HG02840 (cell line): ENCODE measurements at regions not wholly inside any gene's neighbourhood (a gene's known extent, or its start where the extent isn't known, plus 50 kb on each side); places are given as distances from the start of the nearest gene placed in this dataset.
"Not testable (repeated sequence)": the region's sequence is repeated elsewhere in the genome, so short reads cannot be mapped to it uniquely, and the experiment has no call there.

Experiments used
- ATAC-seq: cut with Tn5 transposase; IDR thresholded peaks from one replicate; pipeline ENCODE4 v1.9.1; 2021; ENCODE audit warnings: mild to moderate bottlenecking, moderate library complexity, moderate number of reproducible peaks; ENCODE audit not compliant: unreplicated experiment, low FRiP score

DNA sequence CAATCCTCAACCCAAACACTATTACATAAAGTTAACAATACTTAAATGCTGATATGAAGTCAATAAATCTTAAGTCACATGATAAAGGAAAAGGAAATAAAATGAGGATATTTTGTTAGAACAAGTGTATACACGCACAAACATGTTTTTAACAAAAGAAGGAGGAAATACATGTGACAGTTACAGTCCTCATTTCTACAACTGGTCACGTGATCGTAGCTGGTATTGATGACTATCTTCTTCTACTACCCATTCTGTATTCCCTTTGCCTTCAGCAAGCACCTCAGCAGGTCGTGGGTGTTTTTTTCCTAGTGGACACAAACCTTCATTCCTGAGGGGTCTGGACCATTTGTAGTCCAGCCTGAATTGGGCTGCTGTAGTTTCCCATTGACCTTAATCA, 610.8 kb downstream of the XPNPEP1 start:
- ATAC-seq, result not testable (repeated sequence)

DNA sequence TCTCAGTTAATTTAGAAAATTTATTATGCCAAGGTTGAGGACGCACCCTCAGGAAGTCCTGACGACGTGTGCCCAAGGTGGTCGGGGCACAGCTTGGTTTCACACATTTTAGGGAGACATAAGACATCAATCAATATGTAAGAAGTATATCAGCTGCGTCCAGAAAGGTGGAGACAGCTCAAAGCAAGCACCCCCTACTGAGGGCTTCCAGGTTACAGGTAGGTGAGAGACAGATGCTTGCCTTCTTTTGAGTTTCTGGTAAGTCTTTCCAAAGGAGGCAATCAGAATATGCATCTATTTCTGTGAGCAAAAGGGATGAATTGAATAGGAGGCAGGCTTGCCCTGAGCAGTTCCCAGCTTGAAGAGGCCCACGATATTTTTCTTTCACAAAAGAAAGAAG, 614.3 kb downstream of the XPNPEP1 start:
- no peak for ATAC-seq

DNA sequence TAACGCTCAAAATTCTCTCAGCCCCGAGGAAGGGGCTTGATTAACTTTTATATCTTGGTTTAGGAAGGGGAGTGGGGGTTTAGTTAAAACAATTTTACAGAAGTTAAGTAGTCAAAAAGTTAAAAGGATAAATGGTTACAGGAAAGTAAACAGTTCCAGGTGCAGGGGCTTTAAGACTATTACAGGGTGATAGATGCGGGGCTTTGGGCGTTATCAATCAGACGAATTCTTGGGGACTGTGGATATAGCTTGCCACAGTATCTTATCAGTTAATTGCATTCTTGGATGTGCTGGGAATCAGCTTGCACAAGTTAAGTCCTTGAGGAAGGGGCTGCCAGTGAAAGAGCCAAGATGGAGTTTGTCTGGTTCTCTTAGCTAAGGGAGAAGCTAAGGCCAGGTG, 616.2 kb downstream of the XPNPEP1 start:
- ATAC-seq, result not testable (repeated sequence)

DNA sequence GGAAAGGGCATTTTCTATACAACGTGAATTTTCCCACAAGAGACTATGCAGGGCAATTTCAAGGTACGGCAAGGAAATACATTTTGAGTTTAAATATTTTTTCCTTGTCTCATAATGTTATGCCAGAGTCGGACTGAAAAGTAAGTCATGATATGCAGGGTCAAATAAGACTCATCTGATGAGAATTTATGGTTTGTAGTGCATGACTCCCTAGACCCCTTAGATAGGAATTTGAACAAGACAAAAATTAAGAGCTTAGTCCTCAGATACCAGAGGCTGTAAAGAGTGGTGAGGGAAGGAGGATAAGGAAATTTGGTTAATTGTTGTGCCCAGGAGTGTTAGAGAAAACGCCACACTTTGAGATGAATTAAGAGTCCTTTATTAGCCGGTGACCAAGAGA, 616.6 kb downstream of the XPNPEP1 start:
- ATAC-seq, result no peak

DNA sequence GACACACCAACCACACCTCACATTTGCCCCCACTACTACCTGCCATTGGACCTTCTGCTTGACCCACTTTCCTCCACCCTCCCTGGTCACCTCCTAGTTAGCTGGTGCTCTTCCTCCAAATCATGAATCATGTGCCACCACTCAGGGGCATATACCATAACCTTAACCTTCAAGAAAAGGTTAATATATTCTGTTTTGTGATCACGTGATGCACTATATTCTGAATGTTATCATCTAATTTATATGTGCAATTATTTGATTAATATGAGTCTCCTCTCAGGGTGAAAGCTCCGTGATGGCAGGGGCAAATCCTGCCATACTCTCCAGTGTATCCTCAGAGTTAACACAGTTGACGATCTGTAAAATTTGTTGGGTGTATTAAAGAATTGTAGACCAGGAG, 635.5 kb downstream of the XPNPEP1 start:
- ATAC-seq, result no peak

DNA sequence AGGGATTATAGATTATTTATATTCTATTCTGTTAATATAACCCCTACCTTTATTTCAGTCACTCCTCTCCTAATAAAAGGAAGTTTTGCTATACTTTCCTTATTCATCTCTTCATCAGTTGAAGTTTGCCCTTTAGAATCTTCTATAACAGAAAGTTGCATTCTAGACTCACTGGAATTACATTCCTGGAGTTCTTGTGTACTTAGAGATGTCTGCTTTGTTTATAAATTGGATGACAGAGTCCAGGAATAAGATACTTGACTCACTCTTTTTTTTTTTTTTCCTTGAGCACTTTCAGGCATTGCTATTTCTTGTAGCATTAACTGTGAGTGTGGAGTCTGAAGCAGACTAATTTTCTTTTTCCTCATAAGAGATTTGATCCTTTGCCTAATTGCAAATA, 640.8 kb downstream of the XPNPEP1 start:
- ATAC-seq, result no peak

DNA sequence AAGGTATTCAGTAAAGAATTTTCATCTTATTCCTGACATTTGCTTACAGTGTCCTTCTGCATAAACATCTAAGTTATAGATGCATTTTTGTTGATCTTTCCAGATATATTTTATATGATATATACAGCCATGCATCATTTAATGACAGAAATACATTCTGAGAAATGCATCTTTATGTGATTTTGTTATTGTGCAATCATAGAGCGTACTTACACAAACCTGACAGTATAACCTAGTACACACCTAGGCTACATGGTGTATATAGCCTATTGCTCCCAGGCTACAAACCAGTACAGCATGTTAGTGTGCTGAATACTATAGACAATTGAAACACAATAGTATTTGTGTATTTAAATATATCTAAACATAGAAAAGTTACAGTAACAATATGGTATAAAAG, 642.0 kb downstream of the XPNPEP1 start:
- ATAC-seq, result no peak

DNA sequence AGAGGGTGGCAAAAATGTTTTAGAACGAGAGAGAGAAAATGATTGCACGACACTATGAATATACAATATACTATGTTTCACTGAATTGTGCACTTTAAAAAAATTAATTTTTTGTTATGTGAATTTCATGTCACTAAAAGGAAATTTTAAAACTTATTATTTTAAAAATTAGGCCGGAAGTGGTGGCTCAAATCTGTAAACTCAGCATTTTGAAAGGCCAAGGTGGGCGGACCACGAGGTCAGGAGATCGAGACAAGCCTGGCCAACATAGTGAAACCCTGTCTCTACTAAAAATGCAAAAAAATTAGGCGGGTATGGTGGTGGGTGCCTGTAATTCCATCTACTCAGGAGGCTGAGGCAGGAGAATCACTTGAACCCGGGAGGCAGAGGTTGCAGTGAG, 642.5 kb downstream of the XPNPEP1 start:
- no peak for ATAC-seq

DNA sequence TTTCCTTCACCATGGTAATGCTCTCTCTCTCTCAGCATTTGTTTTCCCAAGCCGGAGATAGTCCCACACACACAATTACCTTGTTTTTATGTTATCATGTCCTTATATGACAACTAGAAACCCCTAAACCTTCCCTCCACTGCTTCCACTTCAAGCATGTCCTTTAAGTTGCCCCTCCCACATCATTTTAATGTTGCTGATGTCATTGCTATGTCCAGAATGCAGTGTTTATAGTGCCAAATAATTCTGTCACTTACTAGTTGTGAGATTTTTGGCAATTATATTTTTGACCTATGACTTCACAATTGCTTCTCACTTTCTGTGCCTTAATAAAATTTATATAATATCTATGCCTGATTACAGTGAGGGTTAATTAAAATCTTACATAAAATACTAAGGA, 645.9 kb downstream of the XPNPEP1 start:
- ATAC-seq, result no peak

DNA sequence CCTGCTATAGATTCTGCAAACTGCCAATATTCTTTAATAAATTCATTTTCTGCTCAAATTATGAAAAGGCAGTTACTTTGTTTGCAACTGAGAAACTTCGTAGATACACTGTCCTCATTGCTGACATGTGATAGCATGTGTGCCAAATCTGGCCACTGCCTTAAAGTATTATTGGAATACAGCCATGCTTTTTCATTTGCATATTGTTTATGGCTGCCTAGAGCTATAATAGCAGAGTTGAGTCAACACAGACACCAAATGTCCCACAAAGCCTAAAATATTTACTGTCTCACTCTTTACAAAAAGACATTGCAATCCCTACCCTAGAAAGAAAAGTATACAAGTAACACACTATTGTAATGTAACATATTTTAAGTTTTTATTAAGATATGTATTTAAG, 647.4 kb downstream of the XPNPEP1 start:
- ATAC-seq, result no peak

DNA sequence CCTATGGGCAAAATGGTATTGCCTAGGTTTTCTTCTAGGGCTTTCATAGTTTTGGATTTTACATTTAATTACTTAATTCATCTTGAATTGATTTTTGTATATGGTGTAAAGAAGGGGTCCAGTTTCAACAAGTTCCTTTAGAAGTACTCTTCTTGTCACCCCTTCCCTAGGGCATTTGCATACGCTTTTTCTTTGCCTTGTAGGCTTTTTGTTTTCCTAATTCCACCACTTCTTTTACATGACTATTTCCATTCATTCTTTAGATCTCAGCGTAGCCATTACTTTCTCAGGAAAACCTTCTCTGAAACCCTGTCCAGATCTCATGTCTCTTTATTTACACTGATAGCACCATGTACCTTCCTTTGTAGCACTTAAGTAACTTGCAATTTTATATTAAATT, 648.6 kb downstream of the XPNPEP1 start:
- ATAC-seq, result no peak

DNA sequence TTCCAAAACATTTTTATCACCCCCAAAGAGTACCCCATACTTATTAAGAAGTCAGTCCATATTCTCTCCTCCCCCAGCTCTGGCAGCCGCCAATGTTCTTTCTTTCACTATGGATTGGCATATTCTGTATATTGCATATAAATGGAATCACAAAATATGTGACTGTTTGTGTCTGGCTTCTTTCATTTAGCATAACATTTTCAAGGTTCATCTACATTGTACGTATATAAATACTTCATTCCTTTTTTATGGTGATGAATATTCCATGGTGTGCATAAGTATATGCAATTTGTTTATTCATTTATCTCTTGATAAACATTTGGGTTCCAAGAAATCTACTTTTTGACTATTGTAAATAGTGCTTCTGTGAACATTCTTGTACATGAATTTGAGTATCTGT, 653.1 kb downstream of the XPNPEP1 start:
- no peak for ATAC-seq

DNA sequence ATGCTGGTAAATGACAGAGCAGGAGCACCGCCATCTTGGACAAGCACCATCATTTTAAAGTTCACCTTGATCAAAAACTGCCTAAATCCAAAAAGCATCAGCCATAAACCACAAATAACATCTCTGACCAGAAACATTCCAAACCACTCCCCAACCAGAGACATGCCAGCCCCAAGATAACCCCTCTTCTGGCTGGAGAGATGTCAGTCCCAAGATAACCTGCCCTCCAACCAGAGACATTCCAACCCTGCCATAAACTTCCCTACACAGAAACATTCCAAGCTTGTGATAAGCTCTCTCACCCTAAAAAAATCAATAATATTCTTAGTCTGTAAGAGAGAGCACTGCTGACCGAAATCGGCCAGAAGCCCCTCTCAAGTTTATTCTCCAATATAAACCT, 659.3 kb downstream of the XPNPEP1 start:
- ATAC-seq, result no peak

DNA sequence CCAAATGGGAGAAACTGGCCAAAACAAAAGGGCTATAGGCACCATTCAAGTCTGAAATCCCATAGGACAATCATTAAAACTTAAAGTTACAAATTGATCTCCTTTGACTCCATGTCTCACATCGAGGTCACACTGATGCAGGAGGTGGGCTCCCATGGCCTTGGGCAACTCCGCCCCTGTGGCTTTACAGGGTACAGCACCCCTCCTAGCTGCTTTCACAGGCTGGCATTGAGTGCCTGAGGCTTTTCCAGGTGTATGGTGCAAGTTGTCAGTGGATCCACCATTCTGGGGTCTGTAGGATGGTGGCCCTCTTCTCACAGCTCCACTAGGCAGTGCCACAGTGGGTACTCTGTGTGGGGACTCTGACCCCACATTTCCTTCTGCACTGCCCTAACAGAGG, 662.1 kb downstream of the XPNPEP1 start:
- ATAC-seq, result no peak

DNA sequence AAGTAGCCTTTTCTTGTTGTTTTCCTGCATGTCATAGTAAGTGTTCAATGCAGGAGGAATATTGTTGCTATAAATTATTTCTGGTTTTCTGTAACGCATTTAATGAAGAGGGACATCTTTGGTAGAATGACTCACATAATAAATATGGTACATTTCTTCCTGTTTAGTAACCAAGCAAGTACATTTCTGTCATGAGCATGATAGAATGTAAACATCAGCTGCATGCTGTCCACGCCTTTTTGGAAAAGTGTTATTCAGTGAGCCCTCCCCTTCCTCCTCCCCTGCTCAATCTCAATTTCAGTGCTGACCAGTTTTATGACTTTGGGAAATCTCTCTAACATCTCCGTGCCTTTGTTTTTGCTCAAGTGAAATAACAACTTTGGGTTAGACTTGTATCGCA, 664.0 kb downstream of the XPNPEP1 start:
- no peak for ATAC-seq

DNA sequence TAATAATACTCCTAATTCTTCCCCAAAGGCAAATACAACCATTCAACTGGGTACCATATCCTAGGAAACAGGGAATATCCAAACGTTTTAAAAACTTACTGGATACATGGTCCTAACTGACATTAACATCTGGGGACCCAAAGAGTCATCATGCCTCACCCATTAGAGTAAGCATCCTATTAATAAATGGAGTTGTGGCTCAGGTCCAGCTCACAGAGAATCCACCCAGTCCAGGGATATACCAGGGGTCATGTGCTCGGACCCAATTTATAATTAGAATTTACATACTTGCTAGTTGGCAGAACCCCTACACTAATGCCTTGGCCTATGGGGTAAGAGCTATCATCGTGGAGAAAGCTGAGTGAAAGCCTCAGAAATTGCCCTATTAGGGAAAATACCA, 670.0 kb downstream of the XPNPEP1 start:
- no peak for ATAC-seq

DNA sequence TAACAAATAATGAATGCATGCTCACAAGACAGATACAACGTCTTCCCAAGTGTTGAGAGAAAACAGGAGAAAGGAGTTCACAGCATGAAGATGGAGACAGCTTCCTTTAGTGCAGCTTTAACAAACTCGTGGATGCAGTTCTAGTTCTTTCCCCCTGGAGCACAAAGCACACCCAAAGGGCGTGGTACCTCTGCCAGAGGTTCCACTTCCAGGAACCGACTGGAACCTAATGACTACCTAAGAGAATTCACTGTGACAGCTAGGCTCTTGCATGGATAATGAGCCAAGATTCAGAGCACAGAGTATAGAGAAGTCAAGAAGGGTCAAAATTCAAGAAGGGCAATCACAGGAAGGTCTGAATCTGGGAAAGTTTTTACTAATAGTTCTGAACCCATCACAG, 673.2 kb downstream of the XPNPEP1 start:
- no peak for ATAC-seq

DNA sequence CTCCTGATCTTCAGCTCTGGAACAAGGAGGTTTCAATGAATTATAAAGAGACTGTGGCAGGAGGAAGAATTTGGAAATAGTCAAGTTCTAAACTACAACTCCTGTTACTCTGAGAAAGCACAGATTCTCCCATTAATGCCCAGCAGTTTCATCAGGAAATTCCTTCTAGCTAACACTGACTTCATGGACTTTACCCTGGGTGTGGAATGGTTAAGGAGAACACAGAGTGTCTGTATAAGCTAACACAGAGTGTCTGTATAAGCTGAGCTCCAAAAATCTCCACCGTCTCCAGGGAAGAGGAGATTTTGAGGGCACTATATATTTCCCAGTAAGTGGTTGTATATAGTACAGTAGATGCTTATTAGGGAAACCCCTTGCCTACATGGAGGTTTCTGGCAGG, 675.5 kb downstream of the XPNPEP1 start:
- ATAC-seq, result no peak

DNA sequence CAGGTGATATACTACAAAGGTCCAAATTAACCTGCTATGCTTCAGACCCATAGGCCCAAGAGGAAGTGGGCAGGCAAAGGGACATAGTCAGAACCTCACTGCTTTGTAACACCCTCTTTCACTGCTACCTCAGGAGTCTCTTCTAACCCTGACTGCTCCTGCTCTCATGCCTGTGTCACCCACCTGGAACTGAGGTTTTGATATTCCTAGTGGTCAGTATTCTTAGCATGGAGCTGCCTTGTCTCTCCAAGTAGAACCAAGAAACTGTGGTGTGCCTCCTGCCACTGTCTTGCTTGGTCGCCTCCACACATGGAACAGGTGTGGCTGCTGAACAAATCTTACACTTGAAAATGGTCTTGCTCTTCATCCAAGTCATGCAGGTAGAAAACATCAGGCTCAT, 677.5 kb downstream of the XPNPEP1 start:
- no peak for ATAC-seq

DNA sequence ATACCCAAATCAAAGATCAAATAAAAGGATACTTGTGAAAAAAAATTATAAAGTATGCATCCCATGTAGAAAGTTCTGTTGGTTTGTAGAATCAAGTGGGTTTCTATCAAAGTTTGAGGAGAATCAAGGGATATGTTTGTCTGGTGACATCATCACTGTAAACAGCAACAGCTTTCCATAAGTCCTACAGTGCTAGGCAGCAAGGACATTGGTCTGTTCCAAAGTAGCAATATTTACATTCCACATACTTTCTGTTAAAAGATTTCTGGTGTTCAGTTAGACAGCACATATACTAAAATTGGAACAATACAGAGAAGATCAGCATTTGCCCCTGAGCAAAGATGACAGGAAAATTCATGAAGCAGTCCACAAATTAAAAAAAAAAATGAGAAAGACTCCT, 683.9 kb downstream of the XPNPEP1 start:
- ATAC-seq, result no peak

DNA sequence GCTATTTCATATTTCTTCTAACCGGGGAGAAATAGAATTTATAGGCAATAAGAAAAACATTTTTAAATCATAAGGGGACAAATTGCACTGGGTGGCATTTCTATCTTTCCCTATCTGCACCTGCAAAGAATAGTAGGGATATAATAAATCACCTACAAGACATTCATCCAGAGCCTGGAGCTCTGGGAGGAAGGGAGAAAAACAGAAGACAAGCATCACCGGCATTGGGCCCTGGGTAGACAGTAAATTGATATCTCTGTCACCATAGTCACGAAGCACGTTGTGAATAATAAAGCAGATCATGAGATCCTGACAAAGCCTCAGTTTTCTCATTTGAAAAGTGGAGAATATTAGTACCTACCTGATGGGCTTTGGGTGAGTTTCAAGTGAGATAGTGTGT, 685.6 kb downstream of the XPNPEP1 start:
- ATAC-seq, result no peak

DNA sequence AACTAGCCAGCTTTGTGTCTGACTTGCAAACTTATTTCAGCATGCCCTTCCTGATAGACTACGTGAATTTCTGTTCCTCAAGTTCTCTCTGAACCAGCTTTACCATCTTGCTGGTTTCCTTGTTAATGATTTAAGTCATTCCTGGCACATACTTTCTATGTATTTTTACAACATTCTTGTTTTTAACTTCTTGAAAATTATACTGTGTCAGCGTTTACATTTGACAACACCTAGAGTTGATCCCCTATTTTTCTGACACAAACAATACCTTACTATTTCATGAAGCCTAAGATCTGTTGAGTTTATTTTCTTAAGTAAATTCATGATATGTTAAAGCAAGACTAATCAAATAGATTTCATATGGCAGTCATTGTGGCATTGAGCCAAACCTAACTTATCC, 686.3 kb downstream of the XPNPEP1 start:
- ATAC-seq, result no peak

DNA sequence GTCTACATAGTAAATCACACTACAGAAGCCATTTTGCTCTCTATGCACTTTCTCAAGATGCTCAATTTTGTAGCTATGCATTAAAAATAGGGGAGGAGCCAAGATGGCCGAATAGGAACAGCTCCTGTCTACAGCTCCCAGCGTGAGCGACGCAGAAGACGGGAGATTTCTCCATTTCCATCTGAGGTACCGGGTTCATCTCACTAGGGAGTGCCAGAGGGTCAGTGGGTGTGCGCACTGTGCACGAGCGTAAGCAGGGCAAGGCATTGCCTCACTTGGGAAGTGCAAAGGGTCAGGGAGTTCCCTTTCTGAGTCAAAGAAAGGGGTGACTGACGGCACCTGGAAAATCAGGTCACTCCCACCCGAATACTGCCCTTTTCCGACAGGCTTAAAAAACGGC, 699.8 kb downstream of the XPNPEP1 start:
- ATAC-seq, result not testable (repeated sequence)
